RWPE1 (cell line): ENCODE measurements at regions not wholly inside any gene's neighbourhood (a gene's known extent, or its start where the extent isn't known, plus 50 kb on each side); places are given as distances from the start of the nearest gene placed in this dataset.

Experiments used
- CTCF ChIA-PET: fragments of 350-600 bp; sonication (Branson Sonifier 250); formaldehyde crosslinking; extraction: SDS; loops from one replicate; lab custom pipeline; 2021; lab: Yijun Ruan, JAX
- POLR2A ChIA-PET: fragments of 400-600 bp; formaldehyde crosslinking; extraction: SDS; loops from one replicate; lab custom pipeline; 2020; ENCODE audit warnings: antibody characterized with exemption; ENCODE audit not compliant: low non-redundant PET; lab: Yijun Ruan, JAX
- DNase-seq: peaks from one replicate; pipeline ENCODE4 v3.0.0; 2012; ENCODE audit warnings: low spot score
- H3K27ac ChIP-seq: fragments of 450-650 bp; 2 replicates; pipeline ENCODE4 v1.5.1; 2017
- TF ChIP-seq, protein P1 (sequence below): fragments of 450-650 bp; conservative IDR thresholded peaks from 2 replicates; pipeline ENCODE4 v1.5.1; 2017; ENCODE audit warnings: low read depth, mild to moderate bottlenecking

DNA sequence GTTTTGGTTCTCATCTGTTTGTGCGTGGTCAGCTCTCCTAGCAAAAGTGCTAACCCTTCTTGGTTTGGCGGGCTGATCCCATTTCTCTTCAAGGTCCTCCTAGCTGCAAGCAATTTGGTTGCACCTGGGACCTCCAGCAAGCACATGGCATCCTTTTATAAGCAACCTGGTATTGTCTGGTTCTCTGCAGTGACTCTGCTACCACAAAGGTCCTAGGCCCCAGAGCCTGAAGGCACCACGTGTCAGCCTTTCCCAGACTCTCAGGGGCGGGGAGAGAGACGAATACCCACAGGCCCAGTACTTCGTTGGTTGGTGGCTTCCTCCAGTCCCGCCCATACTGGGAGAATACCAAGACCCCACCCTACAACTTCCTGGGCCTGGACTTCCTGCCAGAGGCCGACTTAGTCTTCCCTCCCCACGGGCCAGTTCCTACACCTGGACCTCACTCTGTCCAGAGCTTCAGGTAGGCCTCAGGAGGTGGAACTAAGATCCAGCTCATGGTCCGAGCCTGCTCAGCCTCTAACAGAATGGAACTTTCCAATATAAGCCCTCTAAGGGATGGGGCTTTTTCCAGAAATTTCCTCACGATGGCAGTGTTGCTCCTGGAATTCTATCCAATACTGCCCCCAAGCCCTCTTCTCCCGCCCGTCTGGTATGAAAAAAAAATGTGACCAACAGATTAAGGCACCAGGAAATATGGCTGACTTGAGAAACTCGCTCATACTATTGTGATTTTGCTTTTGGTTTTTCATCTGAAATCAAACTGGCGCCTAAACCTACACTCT is 192.5 kb upstream of the STK26 start:
- ChIA-PET POLR2A (no interaction called here), CTCF (no interaction called here)
- TF ChIP-seq, protein P1, sequence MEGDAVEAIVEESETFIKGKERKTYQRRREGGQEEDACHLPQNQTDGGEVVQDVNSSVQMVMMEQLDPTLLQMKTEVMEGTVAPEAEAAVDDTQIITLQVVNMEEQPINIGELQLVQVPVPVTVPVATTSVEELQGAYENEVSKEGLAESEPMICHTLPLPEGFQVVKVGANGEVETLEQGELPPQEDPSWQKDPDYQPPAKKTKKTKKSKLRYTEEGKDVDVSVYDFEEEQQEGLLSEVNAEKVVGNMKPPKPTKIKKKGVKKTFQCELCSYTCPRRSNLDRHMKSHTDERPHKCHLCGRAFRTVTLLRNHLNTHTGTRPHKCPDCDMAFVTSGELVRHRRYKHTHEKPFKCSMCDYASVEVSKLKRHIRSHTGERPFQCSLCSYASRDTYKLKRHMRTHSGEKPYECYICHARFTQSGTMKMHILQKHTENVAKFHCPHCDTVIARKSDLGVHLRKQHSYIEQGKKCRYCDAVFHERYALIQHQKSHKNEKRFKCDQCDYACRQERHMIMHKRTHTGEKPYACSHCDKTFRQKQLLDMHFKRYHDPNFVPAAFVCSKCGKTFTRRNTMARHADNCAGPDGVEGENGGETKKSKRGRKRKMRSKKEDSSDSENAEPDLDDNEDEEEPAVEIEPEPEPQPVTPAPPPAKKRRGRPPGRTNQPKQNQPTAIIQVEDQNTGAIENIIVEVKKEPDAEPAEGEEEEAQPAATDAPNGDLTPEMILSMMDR: no peak
- DNase-seq: peak; percentile 1
- no peak overlapping the region for H3K27ac ChIP-seq

DNA sequence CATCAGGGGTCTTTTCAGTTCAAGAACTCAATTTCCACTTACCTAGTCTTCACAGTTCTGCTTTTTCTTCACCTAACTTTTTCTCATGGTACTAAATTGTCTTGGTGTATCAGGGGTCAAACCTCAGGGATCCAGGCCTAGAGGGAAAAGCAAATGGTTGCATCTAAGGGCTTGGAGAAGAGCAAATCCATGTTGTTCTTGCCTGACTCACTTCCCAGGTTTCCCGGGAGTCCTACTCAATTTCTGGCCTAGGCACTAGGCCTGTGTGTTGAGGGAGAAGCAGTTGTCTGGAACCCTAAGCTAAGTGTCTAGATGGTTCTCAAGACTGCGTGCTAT is 191.9 kb upstream of the STK26 start:
- no peak overlapping the region for H3K27ac ChIP-seq
- TF ChIP-seq, protein P1: no peak
- DNase-seq: no peak
- ChIA-PET CTCF (no interaction called here), POLR2A (no interaction called here)

DNA sequence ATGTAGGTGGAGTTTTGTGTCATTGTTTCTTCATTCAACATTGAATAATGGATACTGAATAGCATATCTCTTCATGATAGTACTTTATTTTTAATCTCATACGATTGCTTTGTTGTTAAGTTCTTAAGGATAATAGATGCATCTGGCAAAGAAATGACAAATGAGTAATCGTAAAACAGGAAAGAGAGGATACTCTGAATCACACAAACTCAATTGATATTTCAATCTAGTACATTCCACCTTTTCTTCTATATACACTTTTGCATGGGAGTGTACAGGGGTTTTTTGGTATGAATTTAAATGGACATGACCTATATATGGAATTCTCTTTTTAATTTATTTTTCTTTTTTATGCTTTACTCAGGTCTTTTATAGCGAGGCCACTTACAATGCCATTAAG is 186.9 kb upstream of the STK26 start:
- CTCF ChIA-PET: no interaction called here
- no peak for DNase-seq
- TF ChIP-seq, protein P1: no peak

DNA sequence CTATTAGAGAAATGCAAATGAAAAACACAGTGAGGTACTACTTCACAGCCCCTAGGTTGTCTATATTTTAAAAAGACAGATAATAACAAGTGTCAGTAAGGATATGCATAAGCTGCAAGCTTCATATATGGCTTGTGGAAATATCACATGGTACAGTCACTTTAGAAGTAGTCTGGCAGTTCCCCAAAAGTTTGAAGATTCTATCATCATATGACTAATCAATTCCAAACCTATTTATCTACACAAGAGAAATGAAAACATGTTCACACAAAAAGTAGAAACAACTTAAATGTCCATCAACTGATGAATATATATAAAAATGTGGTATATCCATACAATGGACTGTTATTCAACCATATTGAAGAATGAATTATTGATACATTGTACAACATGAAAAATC is 185.8 kb upstream of the STK26 start:
- ChIA-PET CTCF (no interaction called here), POLR2A (no interaction called here)
- TF ChIP-seq, protein P1: no peak
- no peak overlapping the region for H3K27ac ChIP-seq
- DNase-seq: no peak

More for the DNA sequence above, 186.9 kb upstream of the STK26 start:
- POLR2A ChIA-PET: no interaction called here
- H3K27ac ChIP-seq: no peak overlapping the region

DNA sequence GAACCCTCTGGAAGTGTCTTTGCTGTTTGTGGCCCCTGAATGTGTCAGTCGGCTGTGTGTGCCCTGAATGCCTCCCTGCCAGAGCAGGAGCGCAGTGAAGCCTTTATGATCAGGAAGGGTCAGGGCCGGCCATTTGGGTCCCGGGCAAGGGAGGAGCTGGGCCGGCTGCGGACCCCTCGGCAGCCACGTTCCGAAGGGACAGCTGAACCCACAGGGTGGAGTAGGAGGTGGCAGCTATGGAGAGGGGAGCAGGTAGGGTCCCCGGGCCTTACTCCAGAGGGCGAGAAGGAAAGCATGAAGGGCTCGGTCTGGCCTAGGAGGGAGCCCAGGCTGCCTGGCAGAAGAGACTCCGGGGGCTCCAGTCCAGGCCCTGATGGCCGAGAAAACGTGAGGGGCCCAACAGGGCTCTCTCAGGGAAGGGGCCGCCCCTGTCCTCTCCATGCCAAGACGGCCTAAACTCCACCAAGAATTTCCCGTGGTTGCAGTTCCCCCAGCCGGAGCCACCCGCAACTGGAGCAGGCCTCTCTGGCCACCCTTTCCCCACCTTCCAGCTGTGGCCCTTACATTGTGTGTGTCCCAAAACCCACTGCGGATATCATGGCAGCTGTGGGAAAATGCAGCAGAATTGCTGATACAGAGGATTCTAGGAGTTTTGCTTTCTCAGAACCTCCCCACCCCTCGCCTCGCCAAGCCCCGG is 182.2 kb upstream of the STK26 start:
- DNase-seq: no peak
- no peak overlapping the region for H3K27ac ChIP-seq
- ChIA-PET POLR2A (no interaction called here), CTCF (interaction anchor here (0.6 to 1.8 kb wide), 6 partner anchors 16 to 970 kb away, joined by 3 to 8 read pairs (median 4); no protein-coding TSS in a partner anchor)
- TF ChIP-seq, protein P1: no peak

DNA sequence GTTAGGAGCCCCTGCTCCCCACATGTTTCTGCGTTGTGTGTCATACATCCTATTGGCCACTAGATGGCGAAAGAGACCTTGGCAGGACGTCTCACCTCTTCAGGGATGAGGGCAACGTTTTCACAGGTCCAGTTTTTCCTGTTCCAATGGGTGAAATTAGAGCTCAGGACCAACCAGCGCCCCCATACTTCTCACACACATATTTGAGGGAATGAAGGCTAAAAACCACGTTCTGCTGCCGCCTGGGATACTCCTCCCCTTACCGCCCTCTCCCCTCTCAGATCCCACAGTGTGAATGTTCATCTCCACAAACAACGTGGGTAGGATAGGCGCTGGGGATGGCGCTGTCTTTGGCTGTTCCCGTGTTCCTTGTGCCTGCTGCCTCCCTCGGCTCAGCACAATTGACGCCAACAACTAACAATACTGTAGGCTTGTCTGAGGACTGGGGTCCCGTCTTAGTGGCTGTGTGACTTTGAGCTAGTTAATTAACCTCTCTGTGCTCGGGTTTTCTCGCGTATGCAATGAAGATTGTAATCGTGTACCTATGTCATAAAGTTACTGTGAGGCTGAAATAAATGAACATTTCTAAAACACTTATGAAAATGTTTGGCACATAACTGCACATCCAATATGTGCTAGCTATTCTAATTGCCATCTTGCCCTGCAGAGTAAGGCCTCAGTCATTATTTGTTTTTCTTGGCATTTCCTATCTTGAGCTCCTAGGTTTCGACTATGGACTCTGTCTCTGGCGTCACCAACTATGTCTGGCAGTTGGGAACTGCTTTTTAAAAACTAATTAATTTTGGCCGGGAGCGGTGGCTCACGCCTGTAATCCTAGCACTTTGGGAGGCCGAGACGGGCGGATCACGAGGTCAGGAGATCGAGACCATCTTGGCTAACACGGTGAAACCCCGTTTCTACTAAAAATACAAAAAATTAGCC is 181.3 kb upstream of the STK26 start:
- no peak overlapping the region for H3K27ac ChIP-seq
- ChIA-PET POLR2A (no interaction called here), CTCF (interaction anchor here (0.6 to 1.8 kb wide), 10 partner anchors 15 to 969 kb away, joined by 3 to 8 read pairs (median 4); partner anchors contain the start of gene RAP2C)
- peak; percentile 49 for DNase-seq
- TF ChIP-seq, protein P1: peak; percentile 69
